GM10266 (cell line): ENCODE measurements at regions not wholly inside any gene's neighbourhood (a gene's known extent, or its start where the extent isn't known, plus 50 kb on each side); places are given as distances from the start of the nearest gene placed in this dataset.

Experiments used
- DNase-seq: peaks from one replicate; pipeline ENCODE4 v3.0.0; 2012; ENCODE audit errors: extremely low spot score
- TF ChIP-seq, protein P1 (sequence below): IDR thresholded peaks from 2 replicates; pipeline ENCODE4 v1.5.1; 2012; ENCODE audit warnings: mild to moderate bottlenecking, low read depth; ENCODE audit not compliant: control insufficient read depth, insufficient read depth; ENCODE audit errors: missing control alignments

DNA sequence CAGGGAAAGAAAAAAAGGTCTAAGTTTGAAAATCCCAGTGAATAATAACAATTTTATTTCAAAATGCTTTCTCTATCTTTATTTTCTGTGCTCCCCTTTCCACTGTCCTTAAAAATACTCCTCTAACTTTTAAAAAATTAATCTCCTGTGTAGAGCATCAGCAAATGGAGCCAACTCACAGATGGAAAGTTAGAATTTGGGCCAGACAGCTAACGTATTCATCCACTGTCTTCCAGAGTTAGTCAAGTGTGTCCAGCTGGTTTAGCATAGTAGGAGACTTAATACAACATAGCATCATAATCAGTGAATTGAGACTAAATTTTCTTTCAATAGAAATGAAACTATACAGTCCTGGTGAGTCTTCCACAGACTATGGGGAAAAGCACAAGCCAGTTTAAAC lies 419.0 kb upstream of the LRRC7 start:
- TF ChIP-seq, protein P1, sequence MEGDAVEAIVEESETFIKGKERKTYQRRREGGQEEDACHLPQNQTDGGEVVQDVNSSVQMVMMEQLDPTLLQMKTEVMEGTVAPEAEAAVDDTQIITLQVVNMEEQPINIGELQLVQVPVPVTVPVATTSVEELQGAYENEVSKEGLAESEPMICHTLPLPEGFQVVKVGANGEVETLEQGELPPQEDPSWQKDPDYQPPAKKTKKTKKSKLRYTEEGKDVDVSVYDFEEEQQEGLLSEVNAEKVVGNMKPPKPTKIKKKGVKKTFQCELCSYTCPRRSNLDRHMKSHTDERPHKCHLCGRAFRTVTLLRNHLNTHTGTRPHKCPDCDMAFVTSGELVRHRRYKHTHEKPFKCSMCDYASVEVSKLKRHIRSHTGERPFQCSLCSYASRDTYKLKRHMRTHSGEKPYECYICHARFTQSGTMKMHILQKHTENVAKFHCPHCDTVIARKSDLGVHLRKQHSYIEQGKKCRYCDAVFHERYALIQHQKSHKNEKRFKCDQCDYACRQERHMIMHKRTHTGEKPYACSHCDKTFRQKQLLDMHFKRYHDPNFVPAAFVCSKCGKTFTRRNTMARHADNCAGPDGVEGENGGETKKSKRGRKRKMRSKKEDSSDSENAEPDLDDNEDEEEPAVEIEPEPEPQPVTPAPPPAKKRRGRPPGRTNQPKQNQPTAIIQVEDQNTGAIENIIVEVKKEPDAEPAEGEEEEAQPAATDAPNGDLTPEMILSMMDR: no peak
- DNase-seq: no peak

DNA sequence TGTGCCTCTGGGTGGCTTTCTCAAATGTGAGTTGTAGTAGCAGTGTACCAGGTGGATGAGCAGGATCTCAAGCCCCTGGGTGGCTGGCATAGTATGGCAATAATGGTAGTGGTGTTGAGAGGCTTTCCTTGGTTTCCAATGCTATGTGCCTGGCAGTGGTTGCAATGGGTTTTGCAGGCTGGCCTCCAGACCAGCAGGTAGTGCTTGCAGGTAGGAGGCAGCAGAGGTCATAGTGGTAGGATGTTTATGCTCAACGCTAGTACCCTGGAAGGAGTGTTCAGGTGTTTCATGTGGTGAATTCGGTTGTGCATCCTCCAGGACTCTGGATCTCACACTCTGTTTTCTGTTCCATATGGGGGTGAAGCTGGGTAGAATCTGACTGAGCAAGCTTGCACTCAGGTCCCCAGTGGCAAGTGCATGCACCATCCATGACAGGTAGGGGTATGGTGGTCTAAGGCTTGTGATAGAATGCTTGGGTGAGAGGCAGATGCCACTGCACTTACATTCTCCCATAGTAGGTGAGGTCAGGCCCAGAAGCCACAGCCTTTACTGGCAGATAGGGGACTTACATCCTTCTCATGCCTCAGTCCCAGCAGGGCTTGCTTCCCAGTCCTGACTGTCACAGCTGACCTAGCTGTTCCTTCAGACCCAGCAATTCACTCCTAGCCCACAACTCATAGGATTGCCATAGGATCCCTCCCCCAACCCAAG lies 410.5 kb upstream of the LRRC7 start:
- DNase-seq: no peak
- TF ChIP-seq, protein P1: no peak

DNA sequence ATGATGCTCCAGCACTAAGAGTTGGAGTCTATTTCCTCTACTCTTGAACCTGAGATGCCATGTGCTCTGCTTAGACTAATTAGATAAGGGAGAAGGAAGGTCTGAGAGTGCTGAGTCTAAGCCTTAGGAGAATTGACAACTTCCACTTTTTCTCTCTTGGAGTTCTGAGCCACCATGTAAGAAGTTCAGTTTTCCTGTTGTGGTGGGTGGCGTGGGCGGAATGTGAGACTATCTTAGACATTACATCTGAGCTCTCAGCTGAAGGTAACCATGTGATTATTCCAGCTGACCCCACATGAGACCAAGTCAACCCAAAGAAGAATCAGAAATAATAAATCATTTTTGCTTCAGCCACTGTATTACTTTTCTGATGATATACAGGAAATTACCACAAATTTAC lies 404.5 kb upstream of the LRRC7 start:
- DNase-seq: no peak
- TF ChIP-seq, protein P1: no peak

DNA sequence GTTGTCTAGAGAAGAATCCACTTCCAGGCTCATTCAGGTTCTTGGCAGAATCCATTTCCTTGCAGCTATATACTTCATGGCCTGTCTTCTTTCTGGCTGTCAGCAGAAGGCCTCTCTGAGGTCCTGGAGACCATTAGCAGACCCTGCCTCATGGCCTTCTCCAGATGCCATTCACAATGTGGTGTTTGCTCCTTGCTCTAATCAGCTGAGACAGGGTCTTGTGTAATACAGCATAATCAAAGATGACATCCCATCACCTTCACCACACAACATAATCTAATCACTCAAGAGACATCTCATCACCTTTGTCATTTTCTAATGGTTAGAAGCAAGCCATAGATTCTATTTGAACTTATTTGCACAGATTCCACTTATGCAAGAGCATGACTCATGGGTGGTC lies 403.9 kb upstream of the LRRC7 start:
- TF ChIP-seq, protein P1: no peak
- DNase-seq: no peak

DNA sequence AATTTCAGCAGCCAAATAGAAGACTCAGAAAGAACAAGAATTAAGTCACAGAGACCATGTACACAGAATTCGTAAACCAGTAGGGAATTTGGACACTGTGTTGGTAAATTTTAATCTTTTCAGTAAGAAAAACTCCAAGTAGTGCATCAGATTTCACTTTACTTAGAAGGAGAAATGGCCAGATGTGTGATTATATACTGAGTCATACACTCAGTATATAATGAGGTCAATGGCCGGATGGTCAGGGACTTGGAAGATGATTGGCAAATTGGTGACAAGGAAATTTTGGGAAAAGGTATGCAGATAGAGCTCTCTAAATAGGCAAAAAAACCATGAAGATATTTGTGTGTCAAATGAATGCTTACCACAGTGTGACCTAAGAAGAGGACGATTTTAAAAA lies 399.8 kb upstream of the LRRC7 start:
- TF ChIP-seq, protein P1: no peak
- DNase-seq: no peak

DNA sequence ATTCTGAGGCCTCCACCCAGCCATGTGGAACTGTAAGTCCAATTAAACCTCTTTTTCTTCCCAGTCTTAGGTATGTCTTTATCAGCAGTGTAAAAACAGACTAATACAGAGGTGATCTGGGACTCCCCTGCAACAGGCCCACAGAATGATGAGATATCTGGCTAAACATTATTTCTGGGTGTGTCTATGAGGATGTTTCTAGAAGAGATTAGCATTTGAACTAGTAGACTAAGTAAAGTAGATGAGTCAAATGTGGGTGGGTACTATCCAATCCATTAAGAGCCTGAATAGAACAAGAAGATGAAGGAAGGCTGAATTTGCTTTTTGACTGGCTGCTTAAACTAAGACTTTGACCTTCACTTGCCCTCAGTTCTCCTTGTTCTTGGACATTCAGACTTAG lies 396.5 kb upstream of the LRRC7 start:
- no peak for DNase-seq
- TF ChIP-seq, protein P1: no peak
